Type B pancreatic cell (in vitro differentiated cells): ENCODE measurements at regions not wholly inside any gene's neighbourhood (a gene's known extent, or its start where the extent isn't known, plus 50 kb on each side); places are given as distances from the start of the nearest gene placed in this dataset.

Experiments
- DNase-seq: peaks from one replicate; pipeline ENCODE4 v3.0.0; 2021; ENCODE audit warnings: mixed read lengths; ENCODE audit not compliant: unreplicated experiment; ENCODE audit errors: extremely low spot score
- H3K27ac Mint-ChIP-seq: 2 replicates; pipeline ENCODE4 v1.8.0; 2021; ENCODE audit warnings: mild to moderate bottlenecking, mixed read lengths
- H3K27me3 Mint-ChIP-seq: 2 replicates; pipeline ENCODE4 v1.8.0; 2021; ENCODE audit warnings: mixed read lengths
- H3K36me3 Mint-ChIP-seq: 2 replicates; pipeline ENCODE4 v1.8.0; 2021; ENCODE audit warnings: mixed read lengths
- H3K4me1 Mint-ChIP-seq: one replicate; pipeline ENCODE4 v1.8.0; 2021; ENCODE audit warnings: mixed read lengths; ENCODE audit not compliant: unreplicated experiment
- H3K4me3 Mint-ChIP-seq: 2 replicates; pipeline ENCODE4 v1.8.0; 2021; ENCODE audit warnings: mild to moderate bottlenecking, mixed read lengths
- H3K9me3 Mint-ChIP-seq: 2 replicates; pipeline ENCODE4 v1.8.0; 2021; ENCODE audit warnings: mixed read lengths
- CTCF ChIP-seq: fragments of 200-600 bp; sonication (generic); conservative IDR thresholded peaks from 2 replicates; pipeline ENCODE4 v1.5.0; 2021; ENCODE audit warnings: antibody characterized with exemption, mild to moderate bottlenecking

- peaks cover 9% of the 10 kb centered on the region for H3K4me1 Mint-ChIP-seq
- DNase-seq = no peak
- no peaks in the 10 kb centered on the region for H3K36me3 Mint-ChIP-seq
- no peak for TF ChIP-seq CTCF
- H3K9me3 Mint-ChIP-seq = peaks cover 3% of the 10 kb centered on the region
- no peak overlapping the region for H3K4me3 Mint-ChIP-seq
- no peak overlapping the region for H3K27ac Mint-ChIP-seq
- H3K27me3 Mint-ChIP-seq = no peaks in the 10 kb centered on the region
Observed at GRCh38 chr7:12803542-12803941, 116.1 kb downstream of the ARL4A start.

- DNase-seq = no peak
- Mint-ChIP-seq H3K27ac (peak overlapping the region; percentile 36), H3K27me3 (no peaks in the 10 kb centered on the region), H3K9me3 (peaks cover 3% of the 10 kb centered on the region), H3K4me1 (peaks cover 9% of the 10 kb centered on the region), H3K4me3 (no peak overlapping the region), H3K36me3 (no peaks in the 10 kb centered on the region)
- no peak for TF ChIP-seq CTCF
Observed at GRCh38 chr7:12805518-12805928, 118.1 kb downstream of the ARL4A start.

GRCh38 chr7:12805957-12806356, 118.5 kb downstream of the ARL4A start:
- H3K9me3 Mint-ChIP-seq = peaks cover 3% of the 10 kb centered on the region
- peaks cover 9% of the 10 kb centered on the region for H3K4me1 Mint-ChIP-seq
- no peaks in the 10 kb centered on the region for H3K27me3 Mint-ChIP-seq
- no peak overlapping the region for H3K4me3 Mint-ChIP-seq
- no peak for DNase-seq
- no peak for TF ChIP-seq CTCF
- H3K27ac Mint-ChIP-seq = peak overlapping the region; percentile 36
- H3K36me3 Mint-ChIP-seq = no peaks in the 10 kb centered on the region

- DNase-seq = no peak
- no peaks in the 10 kb centered on the region for H3K4me1 Mint-ChIP-seq
- H3K9me3 Mint-ChIP-seq = peaks cover 9% of the 10 kb centered on the region
- H3K4me3 Mint-ChIP-seq = no peak overlapping the region
- no peak for TF ChIP-seq CTCF
- no peaks in the 10 kb centered on the region for H3K36me3 Mint-ChIP-seq
- H3K27me3 Mint-ChIP-seq = no peaks in the 10 kb centered on the region
- H3K27ac Mint-ChIP-seq = no peak overlapping the region
Observed at GRCh38 chr7:12809476-12809875, 122.0 kb downstream of the ARL4A start.

GRCh38 chr7:12812111-12812510, 124.7 kb downstream of the ARL4A start:
- Mint-ChIP-seq H3K36me3 (no peaks in the 10 kb centered on the region), H3K27me3 (no peaks in the 10 kb centered on the region), H3K9me3 (peaks cover 9% of the 10 kb centered on the region), H3K4me1 (no peaks in the 10 kb centered on the region), H3K4me3 (no peak overlapping the region), H3K27ac (no peak overlapping the region)
- DNase-seq = no peak
- TF ChIP-seq CTCF = no peak

- no peak for TF ChIP-seq CTCF
- peaks cover 9% of the 10 kb centered on the region for H3K9me3 Mint-ChIP-seq
- DNase-seq = no peak
- H3K4me1 Mint-ChIP-seq = no peaks in the 10 kb centered on the region
- no peaks in the 10 kb centered on the region for H3K36me3 Mint-ChIP-seq
- no peaks in the 10 kb centered on the region for H3K27me3 Mint-ChIP-seq
- no peak overlapping the region for H3K27ac Mint-ChIP-seq
- H3K4me3 Mint-ChIP-seq = no peak overlapping the region
Observed at GRCh38 chr7:12814107-12814506, 126.7 kb downstream of the ARL4A start.
